Breast epithelium (tissue), 3 donors: ENCODE measurements at regions not wholly inside any gene's neighbourhood (a gene's known extent, or its start where the extent isn't known, plus 50 kb on each side); places are given as distances from the start of the nearest gene placed in this dataset.

Experiments
- POLR2AphosphoS5 ChIP-seq, 3 donors: sonication (generic); formaldehyde crosslinking; IDR thresholded peaks; one replicate each; pipeline ENCODE4 v1.6.1; 2017; ENCODE audit warnings: antibody characterized with exemption in 3 of 3
- TF ChIP-seq, protein P1 (sequence below), 3 donors: fragments of 450-650 bp; IDR thresholded peaks; one replicate each; pipeline ENCODE4 v1.5.1; 2016 to 2017; ENCODE audit warnings: antibody characterized with exemption in 3 of 3, mild to moderate bottlenecking in 3 of 3, moderate library complexity in 3 of 3

DNA sequence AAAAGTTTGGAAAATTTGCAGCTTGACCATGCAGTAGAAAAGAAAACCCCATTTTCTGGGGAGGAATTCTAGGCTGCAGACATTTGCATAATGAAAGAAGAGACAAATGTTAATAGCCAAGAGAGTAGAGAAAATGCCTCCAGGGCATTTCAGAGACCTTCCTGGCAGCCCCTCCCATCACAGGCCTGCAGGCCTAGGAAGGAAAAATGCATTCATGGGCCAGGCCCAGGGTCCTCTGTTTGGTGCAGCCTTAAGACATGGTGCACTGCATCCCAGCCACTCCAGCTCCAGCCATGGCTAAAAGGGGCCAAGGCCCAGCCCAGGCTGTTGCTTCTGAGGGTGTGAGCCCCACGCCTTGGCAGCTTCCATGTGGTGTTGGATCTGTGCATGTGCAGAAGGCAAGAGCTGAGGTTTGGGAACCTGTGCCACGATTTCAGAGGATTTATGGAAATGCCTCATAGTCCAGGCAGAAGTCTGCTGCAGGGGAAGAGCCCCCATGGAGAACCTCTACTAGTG, 75.0 kb upstream of the OR13F1 start:
- TF ChIP-seq, protein P1, sequence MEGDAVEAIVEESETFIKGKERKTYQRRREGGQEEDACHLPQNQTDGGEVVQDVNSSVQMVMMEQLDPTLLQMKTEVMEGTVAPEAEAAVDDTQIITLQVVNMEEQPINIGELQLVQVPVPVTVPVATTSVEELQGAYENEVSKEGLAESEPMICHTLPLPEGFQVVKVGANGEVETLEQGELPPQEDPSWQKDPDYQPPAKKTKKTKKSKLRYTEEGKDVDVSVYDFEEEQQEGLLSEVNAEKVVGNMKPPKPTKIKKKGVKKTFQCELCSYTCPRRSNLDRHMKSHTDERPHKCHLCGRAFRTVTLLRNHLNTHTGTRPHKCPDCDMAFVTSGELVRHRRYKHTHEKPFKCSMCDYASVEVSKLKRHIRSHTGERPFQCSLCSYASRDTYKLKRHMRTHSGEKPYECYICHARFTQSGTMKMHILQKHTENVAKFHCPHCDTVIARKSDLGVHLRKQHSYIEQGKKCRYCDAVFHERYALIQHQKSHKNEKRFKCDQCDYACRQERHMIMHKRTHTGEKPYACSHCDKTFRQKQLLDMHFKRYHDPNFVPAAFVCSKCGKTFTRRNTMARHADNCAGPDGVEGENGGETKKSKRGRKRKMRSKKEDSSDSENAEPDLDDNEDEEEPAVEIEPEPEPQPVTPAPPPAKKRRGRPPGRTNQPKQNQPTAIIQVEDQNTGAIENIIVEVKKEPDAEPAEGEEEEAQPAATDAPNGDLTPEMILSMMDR (IDR thresholded peaks at IDR 0.05) = no peak
- TF ChIP-seq POLR2AphosphoS5 (IDR thresholded peaks at IDR 0.05) = no peak
